Heart left ventricle (tissue), 16 donors: ENCODE measurements at regions not wholly inside any gene's neighbourhood (a gene's known extent, or its start where the extent isn't known, plus 50 kb on each side); places are given as distances from the start of the nearest gene placed in this dataset.

Experiments used
- ATAC-seq, 4 donors: fragments of 200-7000 bp; cut with Tn5 transposase; one replicate each; pipeline ENCODE4 v1.9.1; 2020 to 2022; ENCODE audit warnings: moderate library complexity in 4 of 4, mild to moderate bottlenecking in 3 of 4, moderate number of reproducible peaks in 1 of 4
- DNase-seq, 5 donors: peaks; one replicate each; pipeline ENCODE4 v3.0.0-alpha.2; 2020
- H3K27ac ChIP-seq, 12 donors: fragments of 200-600 bp; sonication (generic) in 4 of 12; one replicate each; pipeline versions ENCODE4 v1.5.0 to v1.8.0; 2016 to 2022; ENCODE audit warnings: mild to moderate bottlenecking in 2 of 12
- H3K27me3 ChIP-seq, 9 donors: fragments of 200-600 bp; sonication (generic) in 2 of 9; one replicate each; pipeline versions ENCODE4 v1.5.1 to v1.8.0; 2016 to 2022; ENCODE audit warnings: mild to moderate bottlenecking in 3 of 9
- H3K36me3 ChIP-seq, 9 donors: fragments of 200-600 bp; sonication (generic) in 2 of 9; one replicate each; pipeline versions ENCODE4 v1.5.0 to v1.8.0; 2018 to 2022; ENCODE audit warnings: mild to moderate bottlenecking in 2 of 9
- H3K4me1 ChIP-seq, 12 donors: fragments of 200-600 bp; sonication (generic) in 4 of 12; one replicate each; pipeline versions ENCODE4 v1.5.0 to v1.8.0; 2016 to 2022; ENCODE audit warnings: mild to moderate bottlenecking in 3 of 12
- H3K4me3 ChIP-seq, 12 donors: fragments of 200-600 bp; sonication (generic) in 4 of 12; one replicate each; pipeline versions ENCODE4 v1.5.0 to v1.8.0; 2017 to 2022; ENCODE audit warnings: mild to moderate bottlenecking in 9 of 12, moderate library complexity in 4 of 12
- H3K9me3 ChIP-seq, 12 donors: fragments of 200-600 bp; sonication (generic) in 4 of 12; one replicate each; pipeline versions ENCODE4 v1.5.0 to v1.8.0; 2016 to 2022; ENCODE audit warnings: mild to moderate bottlenecking in 1 of 12
- POLR2A ChIP-seq, 2 donors: fragments of 450-650 bp; IDR thresholded peaks; one replicate each; pipeline ENCODE4 v1.6.1; 2017; ENCODE audit warnings: antibody characterized with exemption in 2 of 2, mild to moderate bottlenecking in 2 of 2, moderate library complexity in 2 of 2
- WGBS, 4 donors: extraction: QIAGEN DNeasy Blood & Tissue Kit in 2 of 4; methylation state at CpG; one replicate each; pipeline versions ENCODE4 v1.1.5 to v1.1.7; 2013 to 2018; 5-methylcytosine and 5-hydroxymethylcytosine counted together
- intact Hi-C, 10 donors: fragments of 100-400 bp; cut with DNase I; formaldehyde crosslinking; loops; one replicate each; pipeline versions ENCODE4 v1.11.1 to v1.14.2; 2022
- TF ChIP-seq, protein P1 (sequence below), 12 donors: fragments of 200-600 bp; sonication (generic) in 4 of 12; IDR thresholded peaks; one replicate each; pipeline versions ENCODE4 v1.5.0 to v1.8.0; 2018 to 2022; ENCODE audit warnings: antibody characterized with exemption in 12 of 12, mild to moderate bottlenecking in 5 of 12
- donor health status: ischemic (EF 13 %, LVEDD 7.1; RV severe dilation, severe dysfunction).
- donor health status: healthy with polysubstance abuse.
- donor health status: DM: no; HTN: yes; CAD: no.
- donor health status: DM: no; HTN: no; CAD: no.
- donor health status: ischemic (EF 25% LVEDD 6.9; RV normal size, moderate dysfunction).
- donor health status: ischemic (EF 25% LVEDD 5.7; RV mildly dilated, moderate dysfunction).
- donor health status: healthy.
- donor health status: DM: yes; HTN: yes; CAD: no.
- donor health status: ischemic (EF 35%, LVEDD 5.7; RV mildly dilated, moderate dysfunction).
- donor health status: nonischemic (EF 11% LVEDD 7.7; RV severe dilation, severe dysfunction).
- donor health status: DM: yes; HTN: yes; CAD: no.
- donor health status: PGD.
- donor health status: ischemic (EF 29% LVEDD 5.4; RV normal size, mild dysfunction).
- donor health status: nonischemic (EF 23%, LVEDD 6.1; RV moderate dilation, normal function).

DNA sequence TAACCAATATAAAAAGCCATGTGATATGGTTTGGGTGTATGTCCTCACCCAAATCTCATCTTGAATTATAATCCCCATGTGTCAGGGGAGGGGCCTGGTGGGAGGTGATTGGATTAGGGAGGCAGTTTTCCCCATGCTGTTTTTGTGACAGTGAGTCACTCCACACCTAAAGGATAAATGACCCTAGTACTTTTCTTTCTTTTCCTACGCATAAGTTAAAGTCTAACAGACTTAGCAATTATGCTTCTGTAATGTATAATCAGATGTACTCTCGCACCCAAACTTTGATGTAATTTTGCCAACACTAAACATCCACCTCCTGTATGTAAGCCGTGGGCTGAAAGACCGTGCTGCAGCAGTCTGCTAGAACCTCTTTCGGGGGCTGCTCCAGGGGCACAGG, 97.2 kb upstream of the DSEL start:
- no peak for DNase-seq
- intact Hi-C loops = no loop called here
- H3K4me3 ChIP-seq = no peak overlapping the region
- peaks cover 0 to 6% (median 0%) of the 10 kb centered on the region in 12 donors for H3K9me3 ChIP-seq
- H3K27me3 ChIP-seq = no peaks in the 10 kb centered on the region
- no peak overlapping the region for H3K27ac ChIP-seq
- TF ChIP-seq POLR2A (IDR thresholded peaks at IDR 0.05) = no peak
- TF ChIP-seq, protein P1, sequence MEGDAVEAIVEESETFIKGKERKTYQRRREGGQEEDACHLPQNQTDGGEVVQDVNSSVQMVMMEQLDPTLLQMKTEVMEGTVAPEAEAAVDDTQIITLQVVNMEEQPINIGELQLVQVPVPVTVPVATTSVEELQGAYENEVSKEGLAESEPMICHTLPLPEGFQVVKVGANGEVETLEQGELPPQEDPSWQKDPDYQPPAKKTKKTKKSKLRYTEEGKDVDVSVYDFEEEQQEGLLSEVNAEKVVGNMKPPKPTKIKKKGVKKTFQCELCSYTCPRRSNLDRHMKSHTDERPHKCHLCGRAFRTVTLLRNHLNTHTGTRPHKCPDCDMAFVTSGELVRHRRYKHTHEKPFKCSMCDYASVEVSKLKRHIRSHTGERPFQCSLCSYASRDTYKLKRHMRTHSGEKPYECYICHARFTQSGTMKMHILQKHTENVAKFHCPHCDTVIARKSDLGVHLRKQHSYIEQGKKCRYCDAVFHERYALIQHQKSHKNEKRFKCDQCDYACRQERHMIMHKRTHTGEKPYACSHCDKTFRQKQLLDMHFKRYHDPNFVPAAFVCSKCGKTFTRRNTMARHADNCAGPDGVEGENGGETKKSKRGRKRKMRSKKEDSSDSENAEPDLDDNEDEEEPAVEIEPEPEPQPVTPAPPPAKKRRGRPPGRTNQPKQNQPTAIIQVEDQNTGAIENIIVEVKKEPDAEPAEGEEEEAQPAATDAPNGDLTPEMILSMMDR (IDR thresholded peaks at IDR 0.05) = no peak
- no peak for ATAC-seq
- H3K36me3 ChIP-seq = no peaks in the 10 kb centered on the region
- peaks cover 0 to 5% (median 0%) of the 10 kb centered on the region in 12 donors for H3K4me1 ChIP-seq
- 82 to 90% (median 83%) methylated on average over 5 of the region's 5 CpGs for WGBS, 4 donors

DNA sequence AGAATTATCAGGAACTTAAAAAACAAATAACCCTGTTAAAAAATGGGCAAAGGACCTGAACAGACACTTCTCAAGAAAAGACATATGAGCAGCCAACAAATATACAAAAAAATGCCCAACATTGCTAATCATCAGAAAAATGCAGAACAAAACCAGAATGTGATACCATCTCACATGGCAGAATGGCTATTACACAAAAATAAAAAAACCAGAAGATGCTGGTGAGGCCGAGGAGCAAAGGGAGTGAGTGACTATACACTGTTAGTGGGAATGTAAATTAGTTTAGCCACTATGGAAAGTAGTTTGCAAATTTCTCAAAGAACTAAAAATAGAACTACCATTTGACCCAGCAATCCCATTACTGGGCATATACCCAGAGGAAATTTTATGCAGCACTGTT, 95.8 kb upstream of the DSEL start:
- H3K4me3 ChIP-seq = no peak overlapping the region
- no peak for ATAC-seq
- H3K36me3 ChIP-seq = no peaks in the 10 kb centered on the region
- DNase-seq = no peak
- WGBS, 4 donors = 82 to 94% (median 89%) methylated on average over 1 of the region's 1 CpG
- peaks cover 0 to 7% (median 0%) of the 10 kb centered on the region in 12 donors for H3K4me1 ChIP-seq
- H3K9me3 ChIP-seq = peaks cover 0 to 6% (median 0%) of the 10 kb centered on the region in 12 donors
- no peak overlapping the region for H3K27ac ChIP-seq
- TF ChIP-seq, protein P1 (IDR thresholded peaks at IDR 0.05) = no peak
- TF ChIP-seq POLR2A (IDR thresholded peaks at IDR 0.05) = no peak
- H3K27me3 ChIP-seq = no peaks in the 10 kb centered on the region
- intact Hi-C loops = no loop called here

DNA sequence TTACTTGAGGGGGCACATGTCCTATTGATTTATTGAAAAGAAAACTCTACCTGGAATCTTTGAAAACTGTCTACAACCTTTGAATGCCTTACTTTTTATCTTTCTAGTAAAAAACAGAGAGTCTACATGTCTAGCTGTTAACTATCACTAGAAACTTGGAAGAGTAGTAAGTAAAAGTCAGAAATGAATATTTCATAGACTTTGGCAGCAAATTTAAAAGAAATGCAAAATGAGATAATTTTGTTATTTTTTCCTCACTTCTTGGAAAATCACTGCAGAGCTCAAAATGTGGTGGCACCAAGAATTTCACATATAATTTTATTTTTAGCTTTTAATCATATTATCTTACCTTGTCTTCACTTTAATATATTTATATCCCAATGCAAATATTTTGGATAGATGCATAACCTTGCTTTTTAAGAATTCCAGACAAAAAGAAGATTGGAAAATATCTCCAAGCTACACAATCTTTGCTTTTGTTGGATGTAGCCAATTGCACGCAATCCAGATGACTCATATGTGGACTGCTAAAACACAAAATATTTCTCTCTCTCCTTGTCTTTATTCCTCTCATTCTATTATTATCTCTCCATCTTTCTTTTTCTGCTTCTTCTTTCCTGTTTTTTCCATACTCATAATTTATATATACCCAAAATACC, 92.2 kb upstream of the DSEL start:
- peaks cover 0 to 7% (median 0%) of the 10 kb centered on the region in 12 donors for H3K4me1 ChIP-seq
- ATAC-seq (peak in 1 of 4 donors; percentile 67), DNase-seq (no peak)
- 65 to 77% (median 71%) methylated on average over 1 of the region's 1 CpG for WGBS, 4 donors
- intact Hi-C loops = no loop called here
- H3K27me3 ChIP-seq = no peaks in the 10 kb centered on the region
- no peaks in the 10 kb centered on the region for H3K36me3 ChIP-seq
- TF ChIP-seq POLR2A (IDR thresholded peaks at IDR 0.05) = no peak
- TF ChIP-seq, protein P1 (IDR thresholded peaks at IDR 0.05) = no peak
- peak overlapping the region in 1 of 12 donors; percentile 25 for H3K27ac ChIP-seq
- H3K9me3 ChIP-seq = peaks cover 0 to 6% (median 0%) of the 10 kb centered on the region in 12 donors
- H3K4me3 ChIP-seq = no peak overlapping the region

DNA sequence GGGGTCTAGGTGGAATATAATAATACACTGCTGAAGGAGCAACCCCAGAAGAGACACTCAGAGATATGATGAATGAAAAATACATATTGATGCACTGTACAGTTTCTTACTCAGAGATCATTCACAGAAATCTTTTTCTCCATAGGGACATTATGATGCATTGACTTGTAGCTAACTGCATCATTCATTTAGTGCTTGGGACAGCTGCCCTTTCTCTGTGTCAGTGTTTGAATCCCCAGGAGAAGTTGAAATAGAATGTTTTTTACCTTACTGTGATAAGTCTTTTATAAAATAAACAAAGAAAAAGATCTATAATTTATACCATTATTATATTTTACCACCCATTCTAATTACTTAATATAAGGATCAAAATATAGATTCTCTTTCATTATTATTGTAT, 91.7 kb upstream of the DSEL start:
- no peak for DNase-seq

More for the DNA sequence above, 91.7 kb upstream of the DSEL start:
- Histone ChIP-seq H3K4me1 (peaks cover 0 to 7% (median 0%) of the 10 kb centered on the region in 12 donors), H3K27ac (no peak overlapping the region), H3K27me3 (no peaks in the 10 kb centered on the region), H3K4me3 (no peak overlapping the region), H3K9me3 (peaks cover 0 to 9% (median 0%) of the 10 kb centered on the region in 12 donors), H3K36me3 (no peaks in the 10 kb centered on the region)
- intact Hi-C loops = no loop called here
- no peak for TF ChIP-seq POLR2A (IDR thresholded peaks at IDR 0.05)
- TF ChIP-seq, protein P1 (IDR thresholded peaks at IDR 0.05) = no peak
- ATAC-seq = no peak
